ENCODE measurements at regions not wholly inside any gene's neighbourhood (a gene's known extent, or its start where the extent isn't known, plus 50 kb on each side); places are given as distances from the start of the nearest gene placed in this dataset.
"Not testable (repeated sequence)": the region's sequence is repeated elsewhere in the genome, so short reads cannot be mapped to it uniquely, and the experiment has no call there.

DNA sequence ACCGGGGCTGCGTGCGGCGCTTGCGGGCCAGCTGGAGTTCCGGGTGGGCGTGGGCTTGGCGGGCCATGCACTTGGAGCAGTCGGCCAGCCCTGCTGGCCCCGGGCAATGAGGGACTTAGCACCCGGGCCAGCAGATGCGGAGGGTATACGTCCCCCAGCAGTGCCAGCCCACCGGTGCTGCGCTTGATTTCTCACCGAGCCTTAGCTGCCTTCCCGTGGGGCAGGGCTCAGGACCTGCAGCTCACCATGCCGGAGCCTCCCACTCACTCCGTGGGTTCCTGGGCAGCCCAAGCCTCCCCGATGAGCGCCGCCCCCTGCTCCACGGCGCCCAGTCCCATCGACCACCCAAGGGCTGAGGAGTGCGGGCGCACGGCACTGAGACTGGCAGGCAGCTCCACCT is 51.4 kb upstream of the INPP4B start:
- intact Hi-C loops (cut with DNase I); DNase-seq; H3K36me3 ChIP-seq (replicated peaks in 1 of 2); H3K4me1 ChIP-seq (replicated peaks in 1 of 2); H3K4me3 ChIP-seq; H3K27me3 ChIP-seq; H3K9me3 ChIP-seq (replicated peaks in 1 of 3); H3K27ac ChIP-seq: not testable (repeated sequence)
- WGBS, 4 donors, result 85 to 95% (median 92%) methylated on average over 4 to 28 of the region's 28 CpGs

DNA sequence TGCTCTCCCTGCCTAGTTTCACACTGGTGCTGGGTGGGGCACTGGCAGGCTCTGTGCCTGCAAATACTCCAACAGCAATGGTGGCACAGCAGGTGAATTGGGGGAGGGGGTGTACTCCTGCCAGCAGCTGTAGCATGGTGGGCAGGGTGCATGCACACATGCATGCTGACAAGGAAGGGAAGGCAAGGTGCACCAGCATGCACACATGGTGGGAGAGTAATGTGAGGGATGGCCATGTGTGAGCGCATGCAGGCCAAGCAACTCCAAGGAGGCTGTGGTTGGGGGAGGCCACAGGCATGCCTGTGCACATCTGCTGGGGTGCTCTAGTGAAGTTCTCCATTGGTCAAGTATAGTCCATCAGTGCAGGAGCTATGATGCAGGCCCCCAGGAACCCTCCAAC is 54.5 kb upstream of the INPP4B start:
- H3K4me1 ChIP-seq (replicated peaks in 1 of 2), result no peaks in the 10 kb centered on the region
- intact Hi-C loops (cut with DNase I), result no loop called here
- no peak overlapping the region for H3K27ac ChIP-seq
- H3K4me3 ChIP-seq, result no peak overlapping the region
- WGBS, 4 donors, result 90 to 100% (median 100%) methylated on average over 1 of the region's 1 CpG
- TF ChIP-seq, protein P1, sequence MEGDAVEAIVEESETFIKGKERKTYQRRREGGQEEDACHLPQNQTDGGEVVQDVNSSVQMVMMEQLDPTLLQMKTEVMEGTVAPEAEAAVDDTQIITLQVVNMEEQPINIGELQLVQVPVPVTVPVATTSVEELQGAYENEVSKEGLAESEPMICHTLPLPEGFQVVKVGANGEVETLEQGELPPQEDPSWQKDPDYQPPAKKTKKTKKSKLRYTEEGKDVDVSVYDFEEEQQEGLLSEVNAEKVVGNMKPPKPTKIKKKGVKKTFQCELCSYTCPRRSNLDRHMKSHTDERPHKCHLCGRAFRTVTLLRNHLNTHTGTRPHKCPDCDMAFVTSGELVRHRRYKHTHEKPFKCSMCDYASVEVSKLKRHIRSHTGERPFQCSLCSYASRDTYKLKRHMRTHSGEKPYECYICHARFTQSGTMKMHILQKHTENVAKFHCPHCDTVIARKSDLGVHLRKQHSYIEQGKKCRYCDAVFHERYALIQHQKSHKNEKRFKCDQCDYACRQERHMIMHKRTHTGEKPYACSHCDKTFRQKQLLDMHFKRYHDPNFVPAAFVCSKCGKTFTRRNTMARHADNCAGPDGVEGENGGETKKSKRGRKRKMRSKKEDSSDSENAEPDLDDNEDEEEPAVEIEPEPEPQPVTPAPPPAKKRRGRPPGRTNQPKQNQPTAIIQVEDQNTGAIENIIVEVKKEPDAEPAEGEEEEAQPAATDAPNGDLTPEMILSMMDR (IDR thresholded peaks at IDR 0.05), result no peak
- TF ChIP-seq POLR2A (IDR thresholded peaks at IDR 0.05), result no peak
- no peak for DNase-seq
- no peaks in the 10 kb centered on the region for H3K9me3 ChIP-seq (replicated peaks in 1 of 3)
- H3K36me3 ChIP-seq (replicated peaks in 1 of 2), result no peaks in the 10 kb centered on the region
- H3K27me3 ChIP-seq, result no peaks in the 10 kb centered on the region

DNA sequence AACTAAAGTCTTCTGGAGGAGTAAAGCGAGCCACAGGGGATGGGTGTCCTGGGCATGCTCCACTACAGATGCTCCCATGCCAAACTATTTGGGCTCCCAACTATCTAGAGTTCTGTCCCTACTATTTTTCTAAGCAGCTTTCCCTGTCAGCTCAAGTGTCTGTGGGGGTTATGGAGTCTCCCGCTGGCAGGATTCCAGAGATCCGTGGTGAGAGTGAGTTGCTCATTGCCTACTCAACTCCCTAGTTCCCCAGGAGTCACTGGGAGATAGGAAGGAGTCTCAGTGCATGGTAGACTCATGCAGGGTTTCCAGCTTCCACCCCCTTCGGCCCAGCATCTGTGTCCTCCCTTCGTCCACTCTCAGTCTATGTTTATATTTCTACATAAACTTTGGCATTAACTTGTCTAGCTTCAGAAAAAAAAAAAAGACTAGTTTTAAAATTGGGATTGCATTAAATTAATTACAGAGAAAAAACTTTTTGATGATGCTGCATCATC is 55.1 kb upstream of the INPP4B start:
- H3K4me1 ChIP-seq (replicated peaks in 1 of 2), result no peaks in the 10 kb centered on the region
- TF ChIP-seq, protein P1 (IDR thresholded peaks at IDR 0.05), result no peak
- no peak for TF ChIP-seq POLR2A (IDR thresholded peaks at IDR 0.05)
- H3K4me3 ChIP-seq, result no peak overlapping the region
- no peaks in the 10 kb centered on the region for H3K27me3 ChIP-seq
- intact Hi-C loops (cut with DNase I), result no loop called here
- H3K27ac ChIP-seq, result no peak overlapping the region
- no peak for DNase-seq
- no peaks in the 10 kb centered on the region for H3K9me3 ChIP-seq (replicated peaks in 1 of 3)
- 73 to 83% (median 79%) methylated on average over 5 of the region's 5 CpGs for WGBS, 4 donors
- no peaks in the 10 kb centered on the region for H3K36me3 ChIP-seq (replicated peaks in 1 of 2)

DNA sequence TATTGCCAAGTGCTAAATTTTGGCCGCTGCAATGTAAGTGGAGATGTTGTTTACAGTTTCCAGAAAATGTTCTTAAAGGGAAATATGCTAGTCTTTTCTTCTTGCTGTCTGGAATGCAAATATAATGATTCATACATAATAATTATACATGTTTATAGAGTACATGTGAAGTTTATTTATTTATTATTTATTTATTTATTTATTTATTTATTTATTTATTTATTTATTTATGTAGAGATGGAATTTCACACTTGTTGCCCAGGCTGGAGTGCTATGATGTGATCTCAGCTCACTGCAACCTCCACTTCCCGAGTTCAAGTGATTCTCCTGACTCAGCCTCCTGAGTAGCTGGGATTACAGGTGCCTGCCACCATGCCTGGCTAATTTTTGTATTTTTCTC is 57.5 kb upstream of the INPP4B start:
- WGBS, 4 donors, result 89 to 97% (median 92%) methylated on average over 2 of the region's 2 CpGs
- H3K4me3 ChIP-seq; DNase-seq; H3K9me3 ChIP-seq (replicated peaks in 1 of 3); intact Hi-C loops (cut with DNase I); H3K36me3 ChIP-seq (replicated peaks in 1 of 2); H3K4me1 ChIP-seq (replicated peaks in 1 of 2); H3K27me3 ChIP-seq; H3K27ac ChIP-seq: not testable (repeated sequence)

DNA sequence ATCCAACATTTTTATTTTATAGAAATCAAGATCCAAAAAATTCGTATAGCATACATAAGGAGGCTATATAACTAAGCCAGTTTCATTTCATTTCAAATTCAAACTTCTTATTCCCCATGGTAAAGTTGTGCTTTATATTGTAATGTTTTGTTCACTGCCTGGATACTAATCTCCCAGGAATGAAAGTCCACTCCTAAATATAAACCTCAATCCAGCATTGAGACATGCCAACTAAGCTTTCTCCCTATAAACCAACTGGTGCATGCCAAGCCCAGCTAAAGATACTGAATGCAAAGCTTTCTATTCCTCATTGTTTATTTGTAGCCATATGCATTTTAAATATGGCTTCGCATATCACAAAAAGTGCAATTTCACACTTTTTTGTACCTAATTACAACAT is 63.8 kb upstream of the INPP4B start:
- H3K4me3 ChIP-seq, result no peak overlapping the region
- H3K27me3 ChIP-seq, result no peaks in the 10 kb centered on the region
- DNase-seq, result no peak
- H3K36me3 ChIP-seq (replicated peaks in 1 of 2), result no peaks in the 10 kb centered on the region
- no peak overlapping the region for H3K27ac ChIP-seq
- no peak for TF ChIP-seq POLR2A (IDR thresholded peaks at IDR 0.05)
- TF ChIP-seq, protein P1 (IDR thresholded peaks at IDR 0.05), result no peak
- intact Hi-C loops (cut with DNase I), result no loop called here
- no peaks in the 10 kb centered on the region for H3K4me1 ChIP-seq (replicated peaks in 1 of 2)
- no peaks in the 10 kb centered on the region for H3K9me3 ChIP-seq (replicated peaks in 1 of 3)
- WGBS, 4 donors, result 65 to 87% (median 71%) methylated on average over 2 of the region's 2 CpGs
